CD4-positive, alpha-beta T cell (primary cell): ENCODE measurements at regions not wholly inside any gene's neighbourhood (a gene's known extent, or its start where the extent isn't known, plus 50 kb on each side); places are given as distances from the start of the nearest gene placed in this dataset.

Experiments
- ATAC-seq: fragments of 200-7000 bp; cut with Tn5 transposase; one replicate; pipeline ENCODE4 v1.10.0; 2022; ENCODE audit warnings: mild to moderate bottlenecking; ENCODE audit not compliant: poor library complexity
- CTCF ChIA-PET: fragments of 350-600 bp; sonication (Branson Sonifier 250); formaldehyde crosslinking; loops from one replicate; lab custom pipeline; 2021; ENCODE audit warnings: antibody characterized with exemption, inconsistent platforms; lab: Charles Lee
- POLR2A ChIA-PET: fragments of 350-600 bp; sonication (Branson Sonifier 250); formaldehyde crosslinking; loops from one replicate; lab custom pipeline; 2021; ENCODE audit warnings: antibody characterized with exemption, inconsistent platforms; lab: Charles Lee
- DNase-seq, 14 experiments: peaks; one replicate each; pipeline ENCODE4 v3.0.0-alpha.2; 2013 to 2020; ENCODE audit warnings: mixed read lengths in 2 of 14
- H3K27ac ChIP-seq, 2 donors: one replicate each; pipeline versions ENCODE4 v1.5.1 to v1.7.0; 2013; ENCODE audit warnings: low read length in 2 of 2, low read depth in 1 of 2, mild to moderate bottlenecking in 1 of 2
- H3K27me3 ChIP-seq, 2 experiments: 1 replicate in 1 of 2; 2 replicates in 1 of 2; pipeline versions ENCODE4 v1.6.1 to v1.7.0; 2013; ENCODE audit warnings: low read length in 2 of 2, control low read depth in 1 of 2, mild to moderate bottlenecking in 1 of 2, moderate library complexity in 1 of 2; ENCODE audit not compliant: insufficient read depth in 2 of 2, control insufficient read depth in 1 of 2
- H3K36me3 ChIP-seq: one replicate; pipeline ENCODE4 v1.6.1; 2013; ENCODE audit warnings: low read length, control low read depth; ENCODE audit not compliant: insufficient read depth
- H3K4me1 ChIP-seq: one replicate; pipeline ENCODE4 v1.6.1; 2013; ENCODE audit warnings: low read length, control low read depth; ENCODE audit not compliant: insufficient read depth
- H3K4me3 ChIP-seq: one replicate; pipeline ENCODE4 v1.5.1; 2013; ENCODE audit warnings: mild to moderate bottlenecking, low read length, moderate library complexity
- H3K9me3 ChIP-seq, 2 experiments: 1 replicate in 1 of 2; 2 replicates in 1 of 2; pipeline versions ENCODE4 v1.6.1 to v1.7.0; 2013; ENCODE audit warnings: low read length in 2 of 2, mild to moderate bottlenecking in 2 of 2, control low read depth in 1 of 2, moderate library complexity in 1 of 2; ENCODE audit not compliant: control insufficient read depth in 1 of 2, insufficient read depth in 1 of 2
- H3K27ac Mint-ChIP-seq: one replicate; pipeline ENCODE4 v1.8.0; 2020; ENCODE audit warnings: mixed read lengths
- H3K27me3 Mint-ChIP-seq: one replicate; pipeline ENCODE4 v1.8.0; 2021; ENCODE audit warnings: mixed read lengths
- H3K36me3 Mint-ChIP-seq: one replicate; pipeline ENCODE4 v1.8.0; 2021; ENCODE audit warnings: low read depth, mixed read lengths
- H3K4me1 Mint-ChIP-seq: one replicate; pipeline ENCODE4 v1.8.0; 2021; ENCODE audit warnings: low read depth, mixed read lengths
- H3K4me3 Mint-ChIP-seq: one replicate; pipeline ENCODE4 v1.8.0; 2020; ENCODE audit warnings: mild to moderate bottlenecking, mixed read lengths
- H3K9me3 Mint-ChIP-seq: one replicate; pipeline ENCODE4 v1.8.0; 2020; ENCODE audit warnings: mixed read lengths
- intact Hi-C, 2 experiments: fragments of 100-400 bp; cut with DNase I in 1 of 2; cut with micrococcal nuclease in 1 of 2; formaldehyde crosslinking; loops; one replicate each; pipeline versions ENCODE4 v1.15.1 to v1.9.0; 2023 to 2025; cut with DNase I, micrococcal nuclease
- TF ChIP-seq, protein P1 (sequence below): fragments of 200-600 bp; IDR thresholded peaks from one replicate; pipeline ENCODE4 v1.8.0; 2022; ENCODE audit warnings: antibody characterized with exemption, mild to moderate bottlenecking

DNA sequence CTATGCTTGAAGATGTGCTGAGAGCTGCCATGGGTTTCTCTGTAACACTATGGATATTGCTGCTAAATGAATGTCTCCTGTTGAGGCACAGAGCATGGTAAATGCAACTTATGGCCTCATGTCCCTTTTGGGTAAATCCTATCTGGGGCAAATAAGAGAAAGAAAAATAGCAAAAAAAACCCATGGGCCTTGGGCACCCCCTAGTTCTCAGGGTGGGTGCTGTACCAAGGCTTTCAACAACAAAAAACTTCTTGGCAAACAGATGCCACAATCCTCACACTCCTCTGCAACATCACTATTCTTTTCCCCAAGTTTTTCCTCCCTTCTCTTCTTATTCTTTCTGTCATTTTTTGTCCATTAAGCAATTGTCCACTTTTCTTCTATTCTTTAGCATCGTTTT is 340.1 kb upstream of the ROBO2 start:
- Mint-ChIP-seq H3K9me3 (peaks cover 16% of the 10 kb centered on the region), H3K27ac (no peak overlapping the region), H3K36me3 (no peaks in the 10 kb centered on the region), H3K4me3 (no peak overlapping the region), H3K4me1 (no peaks in the 10 kb centered on the region), H3K27me3 (no peaks in the 10 kb centered on the region)
- TF ChIP-seq, protein P1, sequence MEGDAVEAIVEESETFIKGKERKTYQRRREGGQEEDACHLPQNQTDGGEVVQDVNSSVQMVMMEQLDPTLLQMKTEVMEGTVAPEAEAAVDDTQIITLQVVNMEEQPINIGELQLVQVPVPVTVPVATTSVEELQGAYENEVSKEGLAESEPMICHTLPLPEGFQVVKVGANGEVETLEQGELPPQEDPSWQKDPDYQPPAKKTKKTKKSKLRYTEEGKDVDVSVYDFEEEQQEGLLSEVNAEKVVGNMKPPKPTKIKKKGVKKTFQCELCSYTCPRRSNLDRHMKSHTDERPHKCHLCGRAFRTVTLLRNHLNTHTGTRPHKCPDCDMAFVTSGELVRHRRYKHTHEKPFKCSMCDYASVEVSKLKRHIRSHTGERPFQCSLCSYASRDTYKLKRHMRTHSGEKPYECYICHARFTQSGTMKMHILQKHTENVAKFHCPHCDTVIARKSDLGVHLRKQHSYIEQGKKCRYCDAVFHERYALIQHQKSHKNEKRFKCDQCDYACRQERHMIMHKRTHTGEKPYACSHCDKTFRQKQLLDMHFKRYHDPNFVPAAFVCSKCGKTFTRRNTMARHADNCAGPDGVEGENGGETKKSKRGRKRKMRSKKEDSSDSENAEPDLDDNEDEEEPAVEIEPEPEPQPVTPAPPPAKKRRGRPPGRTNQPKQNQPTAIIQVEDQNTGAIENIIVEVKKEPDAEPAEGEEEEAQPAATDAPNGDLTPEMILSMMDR, result no peak
- ChIA-PET POLR2A (no interaction called here), CTCF (no interaction called here)
- intact Hi-C loops, result no loop called here
- H3K27me3 ChIP-seq, result no peaks in the 10 kb centered on the region
- no peak overlapping the region for H3K27ac ChIP-seq
- ATAC-seq (no peak), DNase-seq (no peak)
- no peak overlapping the region for H3K4me3 ChIP-seq
- no peaks in the 10 kb centered on the region for H3K36me3 ChIP-seq
- peaks cover 0 to 3% of the 10 kb centered on the region in 2 experiments for H3K9me3 ChIP-seq
- H3K4me1 ChIP-seq, result no peaks in the 10 kb centered on the region

DNA sequence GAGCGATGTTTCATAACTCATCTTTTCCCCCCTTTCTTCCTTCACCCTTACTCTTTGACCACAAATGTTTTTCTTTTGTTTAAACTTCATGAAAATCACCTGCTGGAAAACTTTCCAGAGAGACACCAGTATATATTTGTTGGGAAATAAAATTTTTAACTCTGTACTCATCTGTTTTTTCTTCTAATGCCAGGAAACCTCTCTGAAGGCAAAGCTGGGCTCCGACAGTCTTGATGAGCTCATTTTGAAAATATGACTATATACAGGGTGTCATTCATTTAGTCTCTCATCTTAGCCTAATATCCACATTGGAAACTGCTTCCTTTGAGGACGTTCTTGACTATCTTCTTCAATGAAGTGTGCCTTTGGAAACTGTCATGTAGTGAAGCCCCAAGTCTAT is 339.6 kb upstream of the ROBO2 start:
- TF ChIP-seq, protein P1, result no peak
- no peak overlapping the region for H3K4me3 Mint-ChIP-seq
- no peak overlapping the region for H3K4me3 ChIP-seq
- no peaks in the 10 kb centered on the region for H3K27me3 ChIP-seq
- ChIA-PET CTCF (no interaction called here), POLR2A (no interaction called here)
- H3K4me1 ChIP-seq, result no peaks in the 10 kb centered on the region
- H3K4me1 Mint-ChIP-seq, result no peaks in the 10 kb centered on the region
- H3K36me3 Mint-ChIP-seq, result no peaks in the 10 kb centered on the region
- H3K27ac Mint-ChIP-seq, result no peak overlapping the region
- no peak for ATAC-seq
- intact Hi-C loops, result no loop called here
- H3K9me3 Mint-ChIP-seq, result peaks cover 16% of the 10 kb centered on the region
- H3K27ac ChIP-seq, result no peak overlapping the region
- DNase-seq, result no peak
- peaks cover 0 to 3% of the 10 kb centered on the region in 2 experiments for H3K9me3 ChIP-seq
- H3K36me3 ChIP-seq, result no peaks in the 10 kb centered on the region
- no peaks in the 10 kb centered on the region for H3K27me3 Mint-ChIP-seq

DNA sequence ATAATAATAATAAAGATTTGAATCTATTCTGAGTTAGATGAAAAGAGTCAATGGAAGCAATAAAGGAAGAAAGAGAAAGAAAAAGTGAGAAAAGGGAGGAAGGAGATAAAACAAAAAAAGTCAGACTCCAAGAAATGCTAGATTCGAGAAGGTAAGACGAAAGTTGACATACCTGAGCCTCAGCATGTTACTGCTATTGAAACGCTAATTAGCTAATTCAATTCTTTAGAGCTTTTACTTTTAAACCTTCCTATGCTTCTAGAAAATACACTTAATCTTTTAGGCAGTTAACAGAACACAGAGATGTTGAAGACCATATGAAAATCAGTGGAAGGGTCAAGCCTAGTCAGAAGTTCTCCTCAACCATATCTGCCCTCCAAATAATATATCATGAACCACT is 337.2 kb upstream of the ROBO2 start:
- no peak for DNase-seq
- TF ChIP-seq, protein P1, result no peak
- Mint-ChIP-seq H3K4me1 (no peaks in the 10 kb centered on the region), H3K9me3 (peaks cover 17% of the 10 kb centered on the region), H3K4me3 (no peak overlapping the region), H3K27me3 (no peaks in the 10 kb centered on the region), H3K36me3 (no peaks in the 10 kb centered on the region), H3K27ac (no peak overlapping the region)
- ChIA-PET POLR2A (no interaction called here), CTCF (no interaction called here)
- intact Hi-C loops, result no loop called here
- no peak for ATAC-seq
- H3K27me3 ChIP-seq, result no peaks in the 10 kb centered on the region
- no peaks in the 10 kb centered on the region for H3K36me3 ChIP-seq
- no peaks in the 10 kb centered on the region for H3K9me3 ChIP-seq
- H3K4me1 ChIP-seq, result no peaks in the 10 kb centered on the region
- H3K4me3 ChIP-seq, result no peak overlapping the region
- H3K27ac ChIP-seq, result no peak overlapping the region
